Neural crest cell (in vitro differentiated cells): ENCODE measurements at regions not wholly inside any gene's neighbourhood (a gene's known extent, or its start where the extent isn't known, plus 50 kb on each side); places are given as distances from the start of the nearest gene placed in this dataset.

Experiments
- DNase-seq: peaks from one replicate; pipeline ENCODE4 v3.0.0; 2021; ENCODE audit warnings: low read depth, mixed read lengths, low spot score
- H3K27ac Mint-ChIP-seq: one replicate; pipeline ENCODE4 v1.8.0; 2021; ENCODE audit warnings: mild to moderate bottlenecking, mixed read lengths; ENCODE audit not compliant: unreplicated experiment
- H3K27me3 Mint-ChIP-seq: 2 replicates; pipeline ENCODE4 v1.8.0; 2021; ENCODE audit warnings: low read depth, mild to moderate bottlenecking, mixed read lengths
- H3K36me3 Mint-ChIP-seq: 2 replicates; pipeline ENCODE4 v1.8.0; 2021; ENCODE audit warnings: low read depth, mild to moderate bottlenecking, mixed read lengths
- H3K4me1 Mint-ChIP-seq: 2 replicates; pipeline ENCODE4 v1.8.0; 2021; ENCODE audit warnings: mixed read lengths
- H3K4me3 Mint-ChIP-seq: one replicate; pipeline ENCODE4 v1.8.0; 2021; ENCODE audit warnings: mild to moderate bottlenecking, mixed read lengths
- H3K9me3 Mint-ChIP-seq: 2 replicates; pipeline ENCODE4 v1.8.0; 2021; ENCODE audit warnings: mixed read lengths
- TF ChIP-seq, protein P1 (sequence below): fragments of 200-600 bp; sonication (generic); conservative IDR thresholded peaks from 2 replicates; pipeline ENCODE4 v1.5.0; 2021; ENCODE audit warnings: antibody characterized with exemption, mild to moderate bottlenecking

GRCh38 chr16:86732621-86733295 is 154.4 kb downstream of the FOXL1 start:
- Mint-ChIP-seq H3K27me3 (peaks cover 69% of the 10 kb centered on the region), H3K9me3 (no peaks in the 10 kb centered on the region), H3K4me1 (peaks cover 56% of the 10 kb centered on the region), H3K36me3 (no peaks in the 10 kb centered on the region), H3K4me3 (no peak overlapping the region), H3K27ac (no peak overlapping the region)
- peak; percentile 18 for DNase-seq
- TF ChIP-seq, protein P1, sequence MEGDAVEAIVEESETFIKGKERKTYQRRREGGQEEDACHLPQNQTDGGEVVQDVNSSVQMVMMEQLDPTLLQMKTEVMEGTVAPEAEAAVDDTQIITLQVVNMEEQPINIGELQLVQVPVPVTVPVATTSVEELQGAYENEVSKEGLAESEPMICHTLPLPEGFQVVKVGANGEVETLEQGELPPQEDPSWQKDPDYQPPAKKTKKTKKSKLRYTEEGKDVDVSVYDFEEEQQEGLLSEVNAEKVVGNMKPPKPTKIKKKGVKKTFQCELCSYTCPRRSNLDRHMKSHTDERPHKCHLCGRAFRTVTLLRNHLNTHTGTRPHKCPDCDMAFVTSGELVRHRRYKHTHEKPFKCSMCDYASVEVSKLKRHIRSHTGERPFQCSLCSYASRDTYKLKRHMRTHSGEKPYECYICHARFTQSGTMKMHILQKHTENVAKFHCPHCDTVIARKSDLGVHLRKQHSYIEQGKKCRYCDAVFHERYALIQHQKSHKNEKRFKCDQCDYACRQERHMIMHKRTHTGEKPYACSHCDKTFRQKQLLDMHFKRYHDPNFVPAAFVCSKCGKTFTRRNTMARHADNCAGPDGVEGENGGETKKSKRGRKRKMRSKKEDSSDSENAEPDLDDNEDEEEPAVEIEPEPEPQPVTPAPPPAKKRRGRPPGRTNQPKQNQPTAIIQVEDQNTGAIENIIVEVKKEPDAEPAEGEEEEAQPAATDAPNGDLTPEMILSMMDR = no peak

- H3K4me1 Mint-ChIP-seq = peaks cover 61% of the 10 kb centered on the region
Measured at GRCh38 chr16:86733546-86734254, 155.4 kb downstream of the FOXL1 start.

GRCh38 chr16:86734543-86735460 is 156.5 kb downstream of the FOXL1 start:
- TF ChIP-seq, protein P1 = no peak
- peak overlapping the region; percentile 35 for H3K4me3 Mint-ChIP-seq
- H3K9me3 Mint-ChIP-seq = no peaks in the 10 kb centered on the region
- H3K4me1 Mint-ChIP-seq = peaks cover 62% of the 10 kb centered on the region
- peaks cover 55% of the 10 kb centered on the region for H3K27me3 Mint-ChIP-seq
- no peak for DNase-seq
- no peak overlapping the region for H3K27ac Mint-ChIP-seq
- H3K36me3 Mint-ChIP-seq = peaks cover 3% of the 10 kb centered on the region

More at GRCh38 chr16:86733546-86734254, 155.4 kb downstream of the FOXL1 start:
- peak overlapping the region; percentile 12 for H3K4me3 Mint-ChIP-seq
- no peaks in the 10 kb centered on the region for H3K36me3 Mint-ChIP-seq
- no peak for DNase-seq
- TF ChIP-seq, protein P1 = no peak
- H3K9me3 Mint-ChIP-seq = no peaks in the 10 kb centered on the region
- peaks cover 62% of the 10 kb centered on the region for H3K27me3 Mint-ChIP-seq
- H3K27ac Mint-ChIP-seq = no peak overlapping the region

DNA sequence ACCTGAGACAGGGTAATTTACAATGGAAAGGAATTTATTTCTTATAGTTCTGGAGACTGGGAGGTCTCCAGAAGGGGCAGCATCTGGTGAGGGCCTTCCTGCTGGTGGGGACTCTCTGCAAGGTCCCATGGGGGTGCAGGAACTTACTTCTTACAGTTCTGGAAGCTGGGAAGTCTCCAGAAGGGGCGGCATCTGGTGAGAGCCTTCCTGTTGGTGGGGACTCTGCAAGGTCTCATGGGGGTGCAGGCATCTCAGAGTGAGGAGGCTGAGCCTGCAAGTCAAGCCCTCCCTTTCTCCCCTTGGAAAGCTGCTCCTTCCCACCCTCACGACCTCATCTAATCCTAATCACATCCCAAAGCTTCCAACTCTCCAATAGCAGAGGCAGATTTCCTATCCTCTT is 157.4 kb downstream of the FOXL1 start:
- H3K9me3 Mint-ChIP-seq = no peaks in the 10 kb centered on the region
- no peak overlapping the region for H3K4me3 Mint-ChIP-seq
- no peak for DNase-seq
- H3K27me3 Mint-ChIP-seq = peaks cover 47% of the 10 kb centered on the region
- H3K27ac Mint-ChIP-seq = no peak overlapping the region
- TF ChIP-seq, protein P1 = no peak
- peaks cover 64% of the 10 kb centered on the region for H3K4me1 Mint-ChIP-seq
- peaks cover 3% of the 10 kb centered on the region for H3K36me3 Mint-ChIP-seq

- Mint-ChIP-seq H3K27ac (no peak overlapping the region), H3K27me3 (peaks cover 39% of the 10 kb centered on the region), H3K36me3 (peaks cover 3% of the 10 kb centered on the region), H3K9me3 (no peaks in the 10 kb centered on the region), H3K4me1 (peaks cover 72% of the 10 kb centered on the region), H3K4me3 (no peak overlapping the region)
- TF ChIP-seq, protein P1 = no peak
- no peak for DNase-seq
Measured at GRCh38 chr16:86736502-86736901, 158.2 kb downstream of the FOXL1 start.
